WTC11 (cell line): ENCODE measurements at regions not wholly inside any gene's neighbourhood (a gene's known extent, or its start where the extent isn't known, plus 50 kb on each side); places are given as distances from the start of the nearest gene placed in this dataset.

Experiments
- ATAC-seq: fragments of 200-7000 bp; cut with Tn5 transposase; 2 replicates; pipeline ENCODE4 v1.10.0; 2021; ENCODE audit warnings: mild to moderate bottlenecking, moderate library complexity
- CTCF ChIA-PET: fragments of 300-600 bp; sonication (Branson Sonifier 250); formaldehyde crosslinking; loops from one replicate; lab custom pipeline; 2021; ENCODE audit warnings: antibody characterized with exemption; lab: Charles Lee
- POLR2A ChIA-PET: fragments of 350-600 bp; sonication (Branson Sonifier 250); formaldehyde crosslinking; loops from one replicate; lab custom pipeline; 2021; ENCODE audit warnings: antibody characterized with exemption; lab: Charles Lee
- DNase-seq: peaks from one replicate; pipeline ENCODE4 v3.0.0; 2021; ENCODE audit warnings: low spot score
- H3K27ac Mint-ChIP-seq: 2 replicates; pipeline ENCODE4 v1.8.0; 2021; ENCODE audit warnings: mixed read lengths
- H3K27me3 Mint-ChIP-seq: 2 replicates; pipeline ENCODE4 v1.8.0; 2021; ENCODE audit warnings: low read depth, mild to moderate bottlenecking, moderate library complexity, mixed read lengths
- H3K36me3 Mint-ChIP-seq: 2 replicates; pipeline ENCODE4 v1.8.0; 2021; ENCODE audit warnings: mixed read lengths
- H3K4me1 Mint-ChIP-seq: 2 replicates; pipeline ENCODE4 v1.8.0; 2022; ENCODE audit warnings: mixed read lengths
- H3K4me3 Mint-ChIP-seq: 2 replicates; pipeline ENCODE4 v1.8.0; 2021; ENCODE audit warnings: mild to moderate bottlenecking, moderate library complexity, mixed read lengths
- H3K9me3 Mint-ChIP-seq: 2 replicates; pipeline ENCODE4 v1.8.0; 2021; ENCODE audit warnings: mixed read lengths
- CREB1 ChIP-seq: sonication (generic); formaldehyde crosslinking; IDR thresholded peaks from 2 replicates; pipeline ENCODE4 v1.8.0; 2023; ENCODE audit warnings: mild to moderate bottlenecking, missing genetic modification reagents
- ELF4 ChIP-seq: sonication (generic); formaldehyde crosslinking; IDR thresholded peaks from 2 replicates; pipeline ENCODE4 v1.8.1; 2022; ENCODE audit warnings: low read depth, mild to moderate bottlenecking, moderate library complexity, missing genetic modification reagents
- EMX1 ChIP-seq: fragments of 250-450 bp; sonication (Bioruptor Pico); IDR thresholded peaks from 2 replicates; pipeline ENCODE4 v1.8.0; 2021; ENCODE audit warnings: mild to moderate bottlenecking
- FOXJ3 ChIP-seq: sonication (generic); formaldehyde crosslinking; IDR thresholded peaks from 2 replicates; pipeline ENCODE4 v1.9.0; 2021; ENCODE audit warnings: missing genetic modification reagents, mild to moderate bottlenecking, borderline replicate concordance
- GRHL2 ChIP-seq: fragments of 250-450 bp; sonication (Bioruptor Pico); IDR thresholded peaks from 2 replicates; pipeline ENCODE4 v1.8.0; 2022; ENCODE audit warnings: mild to moderate bottlenecking, moderate library complexity; ENCODE audit not compliant: insufficient replicate concordance, severe bottlenecking
- JUN ChIP-seq: sonication (generic); formaldehyde crosslinking; IDR thresholded peaks from 2 replicates; pipeline ENCODE4 v1.8.0; 2023; ENCODE audit warnings: mild to moderate bottlenecking, missing genetic modification reagents
- MXD4 ChIP-seq: fragments of 250-450 bp; sonication (Bioruptor Pico); IDR thresholded peaks from 2 replicates; pipeline ENCODE4 v1.8.0; 2021; ENCODE audit warnings: mild to moderate bottlenecking, moderate library complexity, borderline replicate concordance
- NFATC4 ChIP-seq: fragments of 250-450 bp; sonication (Bioruptor Pico); IDR thresholded peaks from 2 replicates; pipeline ENCODE4 v1.9.0; 2021; ENCODE audit warnings: mild to moderate bottlenecking
- NR2C2 ChIP-seq: sonication (generic); formaldehyde crosslinking; IDR thresholded peaks from 2 replicates; pipeline ENCODE4 v1.8.0; 2022; ENCODE audit warnings: mild to moderate bottlenecking, missing genetic modification reagents
- PRRX2 ChIP-seq: fragments of 250-450 bp; sonication (Bioruptor Pico); IDR thresholded peaks from 2 replicates; pipeline ENCODE4 v1.8.0; 2021; ENCODE audit warnings: mild to moderate bottlenecking
- TP53 ChIP-seq: sonication (generic); formaldehyde crosslinking; IDR thresholded peaks from 2 replicates; pipeline ENCODE4 v1.8.1; 2023; ENCODE audit warnings: mild to moderate bottlenecking, missing genetic modification reagents
- ZNF232 ChIP-seq: sonication (generic); formaldehyde crosslinking; IDR thresholded peaks from 2 replicates; pipeline ENCODE4 v1.8.0; 2022; ENCODE audit warnings: mild to moderate bottlenecking, missing genetic modification reagents
- ZNF396 ChIP-seq: fragments of 250-450 bp; sonication (Bioruptor Pico); IDR thresholded peaks from 2 replicates; pipeline ENCODE4 v1.8.0; 2021; ENCODE audit warnings: mild to moderate bottlenecking, moderate library complexity, borderline replicate concordance
- ZNF423 ChIP-seq: fragments of 250-450 bp; sonication (Bioruptor Pico); IDR thresholded peaks from 2 replicates; pipeline ENCODE4 v2.1.2; 2022; ENCODE audit warnings: mild to moderate bottlenecking, moderate library complexity
- TF ChIP-seq, protein P1 (sequence below): sonication (generic); formaldehyde crosslinking; IDR thresholded peaks from 2 replicates; pipeline ENCODE4 v1.8.1; 2022; ENCODE audit warnings: missing genetic modification reagents, borderline replicate concordance
- TF ChIP-seq, protein P2 (sequence below): fragments of 200-600 bp; IDR thresholded peaks from 2 replicates; pipeline ENCODE4 v1.8.0; 2022; ENCODE audit warnings: antibody characterized with exemption
- TF ChIP-seq, protein P3 (sequence below): fragments of 250-450 bp; sonication (Bioruptor Pico); IDR thresholded peaks from 2 replicates; pipeline ENCODE4 v1.8.0; 2021; ENCODE audit warnings: mild to moderate bottlenecking
- TF ChIP-seq, protein P4 (sequence below): fragments of 250-450 bp; sonication (Bioruptor Pico); IDR thresholded peaks from 2 replicates; pipeline ENCODE4 v1.9.0; 2021; ENCODE audit warnings: moderate library complexity, mild to moderate bottlenecking, inconsistent platforms, borderline replicate concordance
- TF ChIP-seq, protein P5 (sequence below): fragments of 250-450 bp; sonication (Bioruptor Pico); IDR thresholded peaks from 2 replicates; pipeline ENCODE4 v1.9.0; 2021; ENCODE audit warnings: mild to moderate bottlenecking
- TF ChIP-seq, protein P6 (sequence below): sonication (generic); formaldehyde crosslinking; IDR thresholded peaks from 2 replicates; pipeline ENCODE4 v1.8.1; 2022; ENCODE audit warnings: mild to moderate bottlenecking, moderate library complexity, missing genetic modification reagents
- TF ChIP-seq, protein P7 (sequence below): sonication (generic); formaldehyde crosslinking; IDR thresholded peaks from 2 replicates; pipeline ENCODE4 v1.8.1; 2023; ENCODE audit warnings: mild to moderate bottlenecking, moderate library complexity, missing genetic modification reagents
- TF ChIP-seq, protein P8 (sequence below): sonication (generic); formaldehyde crosslinking; IDR thresholded peaks from 2 replicates; pipeline ENCODE4 v1.8.0; 2022; ENCODE audit warnings: mild to moderate bottlenecking, missing genetic modification reagents
- TF ChIP-seq, protein P9 (sequence below): sonication (generic); formaldehyde crosslinking; IDR thresholded peaks from 2 replicates; pipeline ENCODE4 v1.8.1; 2022; ENCODE audit warnings: low read depth, mild to moderate bottlenecking, moderate library complexity, missing genetic modification reagents, borderline replicate concordance

DNA sequence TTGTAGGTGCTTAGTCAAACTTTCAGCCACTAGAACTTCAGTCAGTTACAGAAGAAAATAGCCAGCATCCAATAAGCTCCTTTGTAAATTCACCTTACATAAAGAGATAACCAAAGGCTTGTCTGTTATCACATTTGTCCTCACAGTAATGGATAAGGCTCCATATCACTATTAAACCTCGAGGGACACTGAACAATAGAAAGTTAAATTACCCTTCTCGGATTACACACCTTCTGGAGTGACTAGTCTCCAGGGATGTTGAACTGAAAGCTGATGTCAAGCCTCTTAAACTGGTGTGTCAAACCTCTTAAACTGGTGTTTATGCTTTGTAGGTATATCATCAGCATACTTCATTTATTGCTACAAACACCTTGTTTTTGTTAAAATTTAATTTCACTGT, 639.0 kb downstream of the CENPC start (continued):
- TF ChIP-seq, protein P1, sequence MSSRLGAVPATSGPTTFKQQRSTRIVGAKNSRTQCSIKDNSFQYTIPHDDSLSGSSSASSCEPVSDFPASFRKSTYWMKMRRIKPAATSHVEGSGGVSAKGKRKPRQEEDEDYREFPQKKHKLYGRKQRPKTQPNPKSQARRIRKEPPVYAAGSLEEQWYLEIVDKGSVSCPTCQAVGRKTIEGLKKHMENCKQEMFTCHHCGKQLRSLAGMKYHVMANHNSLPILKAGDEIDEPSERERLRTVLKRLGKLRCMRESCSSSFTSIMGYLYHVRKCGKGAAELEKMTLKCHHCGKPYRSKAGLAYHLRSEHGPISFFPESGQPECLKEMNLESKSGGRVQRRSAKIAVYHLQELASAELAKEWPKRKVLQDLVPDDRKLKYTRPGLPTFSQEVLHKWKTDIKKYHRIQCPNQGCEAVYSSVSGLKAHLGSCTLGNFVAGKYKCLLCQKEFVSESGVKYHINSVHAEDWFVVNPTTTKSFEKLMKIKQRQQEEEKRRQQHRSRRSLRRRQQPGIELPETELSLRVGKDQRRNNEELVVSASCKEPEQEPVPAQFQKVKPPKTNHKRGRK: no peak
- TF ChIP-seq, protein P2, sequence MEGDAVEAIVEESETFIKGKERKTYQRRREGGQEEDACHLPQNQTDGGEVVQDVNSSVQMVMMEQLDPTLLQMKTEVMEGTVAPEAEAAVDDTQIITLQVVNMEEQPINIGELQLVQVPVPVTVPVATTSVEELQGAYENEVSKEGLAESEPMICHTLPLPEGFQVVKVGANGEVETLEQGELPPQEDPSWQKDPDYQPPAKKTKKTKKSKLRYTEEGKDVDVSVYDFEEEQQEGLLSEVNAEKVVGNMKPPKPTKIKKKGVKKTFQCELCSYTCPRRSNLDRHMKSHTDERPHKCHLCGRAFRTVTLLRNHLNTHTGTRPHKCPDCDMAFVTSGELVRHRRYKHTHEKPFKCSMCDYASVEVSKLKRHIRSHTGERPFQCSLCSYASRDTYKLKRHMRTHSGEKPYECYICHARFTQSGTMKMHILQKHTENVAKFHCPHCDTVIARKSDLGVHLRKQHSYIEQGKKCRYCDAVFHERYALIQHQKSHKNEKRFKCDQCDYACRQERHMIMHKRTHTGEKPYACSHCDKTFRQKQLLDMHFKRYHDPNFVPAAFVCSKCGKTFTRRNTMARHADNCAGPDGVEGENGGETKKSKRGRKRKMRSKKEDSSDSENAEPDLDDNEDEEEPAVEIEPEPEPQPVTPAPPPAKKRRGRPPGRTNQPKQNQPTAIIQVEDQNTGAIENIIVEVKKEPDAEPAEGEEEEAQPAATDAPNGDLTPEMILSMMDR: no peak
- TF ChIP-seq GRHL2 (no peak), ZNF423 (no peak), PRRX2 (CRISPR knock-in tag) (no peak), ZNF396 (CRISPR knock-in tag) (no peak), NFATC4 (no peak)
- TF ChIP-seq, protein P3, sequence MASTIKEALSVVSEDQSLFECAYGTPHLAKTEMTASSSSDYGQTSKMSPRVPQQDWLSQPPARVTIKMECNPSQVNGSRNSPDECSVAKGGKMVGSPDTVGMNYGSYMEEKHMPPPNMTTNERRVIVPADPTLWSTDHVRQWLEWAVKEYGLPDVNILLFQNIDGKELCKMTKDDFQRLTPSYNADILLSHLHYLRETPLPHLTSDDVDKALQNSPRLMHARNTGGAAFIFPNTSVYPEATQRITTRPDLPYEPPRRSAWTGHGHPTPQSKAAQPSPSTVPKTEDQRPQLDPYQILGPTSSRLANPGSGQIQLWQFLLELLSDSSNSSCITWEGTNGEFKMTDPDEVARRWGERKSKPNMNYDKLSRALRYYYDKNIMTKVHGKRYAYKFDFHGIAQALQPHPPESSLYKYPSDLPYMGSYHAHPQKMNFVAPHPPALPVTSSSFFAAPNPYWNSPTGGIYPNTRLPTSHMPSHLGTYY: no peak
- TF ChIP-seq, protein P4, sequence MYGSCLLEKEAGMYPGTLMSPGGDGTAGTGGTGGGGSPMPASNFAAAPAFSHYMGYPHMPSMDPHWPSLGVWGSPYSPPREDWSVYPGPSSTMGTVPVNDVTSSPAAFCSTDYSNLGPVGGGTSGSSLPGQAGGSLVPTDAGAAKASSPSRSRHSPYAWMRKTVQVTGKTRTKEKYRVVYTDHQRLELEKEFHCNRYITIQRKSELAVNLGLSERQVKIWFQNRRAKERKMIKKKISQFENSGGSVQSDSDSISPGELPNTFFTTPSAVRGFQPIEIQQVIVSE (CRISPR knock-in tag): no peak

DNA sequence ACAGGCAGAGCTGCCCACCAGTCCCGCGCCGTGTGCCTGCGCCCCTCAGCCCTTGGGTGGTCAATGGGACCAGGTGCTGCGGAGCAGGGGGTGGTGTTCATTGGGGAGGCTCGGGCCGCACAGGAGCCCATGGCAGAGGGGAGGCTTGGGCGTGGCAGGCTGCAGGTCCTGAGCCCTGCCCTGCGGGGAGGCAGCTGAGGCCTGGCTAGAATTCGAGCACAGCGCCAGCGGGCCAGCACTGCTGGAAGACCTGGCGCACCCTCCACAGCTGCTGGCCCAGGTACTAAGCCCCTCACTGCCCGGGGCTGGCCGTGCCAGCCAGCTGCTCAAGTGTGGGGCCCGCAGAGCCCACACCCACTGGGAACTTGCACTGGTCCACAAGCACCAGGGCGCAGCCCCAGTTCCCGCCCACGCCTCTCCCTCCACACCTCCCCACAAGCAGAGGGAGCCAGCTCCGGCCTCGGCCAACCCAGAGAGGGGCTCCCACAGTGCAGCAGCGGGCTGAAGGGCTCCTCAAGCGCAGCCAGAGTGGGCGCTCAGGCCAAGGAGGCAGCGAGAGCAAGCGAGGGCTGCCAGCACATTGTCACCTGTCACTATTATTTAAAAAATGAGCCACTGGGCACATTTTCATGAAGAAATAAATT, 645.8 kb downstream of the CENPC start:
- DNase-seq (no peak), ATAC-seq (no peak)
- POLR2A ChIA-PET: no interaction called here
- Mint-ChIP-seq H3K4me1 (no peaks in the 10 kb centered on the region), H3K27me3 (no peaks in the 10 kb centered on the region), H3K36me3 (peaks cover 26% of the 10 kb centered on the region), H3K27ac (no peak overlapping the region), H3K4me3 (no peak overlapping the region), H3K9me3 (peaks cover 38% of the 10 kb centered on the region)
- TF ChIP-seq TP53 (no peak), NR2C2 (no peak), EMX1 (no peak)
- TF ChIP-seq, protein P5, sequence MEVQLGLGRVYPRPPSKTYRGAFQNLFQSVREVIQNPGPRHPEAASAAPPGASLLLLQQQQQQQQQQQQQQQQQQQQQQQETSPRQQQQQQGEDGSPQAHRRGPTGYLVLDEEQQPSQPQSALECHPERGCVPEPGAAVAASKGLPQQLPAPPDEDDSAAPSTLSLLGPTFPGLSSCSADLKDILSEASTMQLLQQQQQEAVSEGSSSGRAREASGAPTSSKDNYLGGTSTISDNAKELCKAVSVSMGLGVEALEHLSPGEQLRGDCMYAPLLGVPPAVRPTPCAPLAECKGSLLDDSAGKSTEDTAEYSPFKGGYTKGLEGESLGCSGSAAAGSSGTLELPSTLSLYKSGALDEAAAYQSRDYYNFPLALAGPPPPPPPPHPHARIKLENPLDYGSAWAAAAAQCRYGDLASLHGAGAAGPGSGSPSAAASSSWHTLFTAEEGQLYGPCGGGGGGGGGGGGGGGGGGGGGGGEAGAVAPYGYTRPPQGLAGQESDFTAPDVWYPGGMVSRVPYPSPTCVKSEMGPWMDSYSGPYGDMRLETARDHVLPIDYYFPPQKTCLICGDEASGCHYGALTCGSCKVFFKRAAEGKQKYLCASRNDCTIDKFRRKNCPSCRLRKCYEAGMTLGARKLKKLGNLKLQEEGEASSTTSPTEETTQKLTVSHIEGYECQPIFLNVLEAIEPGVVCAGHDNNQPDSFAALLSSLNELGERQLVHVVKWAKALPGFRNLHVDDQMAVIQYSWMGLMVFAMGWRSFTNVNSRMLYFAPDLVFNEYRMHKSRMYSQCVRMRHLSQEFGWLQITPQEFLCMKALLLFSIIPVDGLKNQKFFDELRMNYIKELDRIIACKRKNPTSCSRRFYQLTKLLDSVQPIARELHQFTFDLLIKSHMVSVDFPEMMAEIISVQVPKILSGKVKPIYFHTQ (CRISPR knock-in tag): no peak
- TF ChIP-seq, protein P6, sequence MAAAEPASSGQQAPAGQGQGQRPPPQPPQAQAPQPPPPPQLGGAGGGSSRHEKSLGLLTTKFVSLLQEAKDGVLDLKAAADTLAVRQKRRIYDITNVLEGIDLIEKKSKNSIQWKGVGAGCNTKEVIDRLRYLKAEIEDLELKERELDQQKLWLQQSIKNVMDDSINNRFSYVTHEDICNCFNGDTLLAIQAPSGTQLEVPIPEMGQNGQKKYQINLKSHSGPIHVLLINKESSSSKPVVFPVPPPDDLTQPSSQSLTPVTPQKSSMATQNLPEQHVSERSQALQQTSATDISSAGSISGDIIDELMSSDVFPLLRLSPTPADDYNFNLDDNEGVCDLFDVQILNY: no peak
- CTCF ChIA-PET: no interaction called here

DNA sequence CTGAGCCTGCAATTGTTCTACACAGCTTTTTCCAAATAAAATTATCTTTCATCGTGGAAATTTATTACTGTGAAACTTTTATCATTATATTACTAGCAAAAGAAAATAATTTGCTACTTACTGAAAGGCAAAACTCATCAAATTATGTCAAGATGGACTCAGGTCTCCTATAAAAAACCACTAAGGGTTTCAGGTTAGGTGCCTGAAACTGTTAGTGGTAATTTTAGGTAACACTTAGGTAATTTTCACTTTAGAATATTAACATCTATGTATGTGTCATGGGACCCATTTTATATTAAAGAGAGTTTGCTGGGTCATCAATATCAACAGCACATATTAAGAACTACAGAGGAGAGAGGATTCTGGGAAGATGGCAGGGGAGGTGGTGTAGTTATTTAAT, 651.5 kb downstream of the CENPC start:
- H3K36me3 Mint-ChIP-seq: peaks cover 8% of the 10 kb centered on the region
- no peak overlapping the region for H3K4me3 Mint-ChIP-seq
- peaks cover 28% of the 10 kb centered on the region for H3K9me3 Mint-ChIP-seq
- no peak overlapping the region for H3K27ac Mint-ChIP-seq
- ChIA-PET CTCF (no interaction called here), POLR2A (no interaction called here)
- H3K4me1 Mint-ChIP-seq: peaks cover 15% of the 10 kb centered on the region
- no peaks in the 10 kb centered on the region for H3K27me3 Mint-ChIP-seq
- no peak for DNase-seq
- ATAC-seq: no peak
- no peak for TF ChIP-seq PRRX2 (CRISPR knock-in tag)
- TF ChIP-seq MXD4: no peak
- no peak for TF ChIP-seq JUN
- no peak for TF ChIP-seq FOXJ3 (CRISPR knock-in tag)
- TF ChIP-seq, protein P7, sequence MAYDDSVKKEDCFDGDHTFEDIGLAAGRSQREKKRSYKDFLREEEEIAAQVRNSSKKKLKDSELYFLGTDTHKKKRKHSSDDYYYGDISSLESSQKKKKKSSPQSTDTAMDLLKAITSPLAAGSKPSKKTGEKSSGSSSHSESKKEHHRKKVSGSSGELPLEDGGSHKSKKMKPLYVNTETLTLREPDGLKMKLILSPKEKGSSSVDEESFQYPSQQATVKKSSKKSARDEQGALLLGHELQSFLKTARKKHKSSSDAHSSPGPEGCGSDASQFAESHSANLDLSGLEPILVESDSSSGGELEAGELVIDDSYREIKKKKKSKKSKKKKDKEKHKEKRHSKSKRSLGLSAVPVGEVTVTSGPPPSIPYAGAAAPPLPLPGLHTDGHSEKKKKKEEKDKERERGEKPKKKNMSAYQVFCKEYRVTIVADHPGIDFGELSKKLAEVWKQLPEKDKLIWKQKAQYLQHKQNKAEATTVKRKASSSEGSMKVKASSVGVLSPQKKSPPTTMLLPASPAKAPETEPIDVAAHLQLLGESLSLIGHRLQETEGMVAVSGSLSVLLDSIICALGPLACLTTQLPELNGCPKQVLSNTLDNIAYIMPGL: no peak
- TF ChIP-seq, protein P8, sequence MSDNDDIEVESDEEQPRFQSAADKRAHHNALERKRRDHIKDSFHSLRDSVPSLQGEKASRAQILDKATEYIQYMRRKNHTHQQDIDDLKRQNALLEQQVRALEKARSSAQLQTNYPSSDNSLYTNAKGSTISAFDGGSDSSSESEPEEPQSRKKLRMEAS (CRISPR knock-in tag): no peak
- no peak for TF ChIP-seq CREB1
- no peak for TF ChIP-seq ZNF232 (CRISPR knock-in tag)
- TF ChIP-seq, protein P9, sequence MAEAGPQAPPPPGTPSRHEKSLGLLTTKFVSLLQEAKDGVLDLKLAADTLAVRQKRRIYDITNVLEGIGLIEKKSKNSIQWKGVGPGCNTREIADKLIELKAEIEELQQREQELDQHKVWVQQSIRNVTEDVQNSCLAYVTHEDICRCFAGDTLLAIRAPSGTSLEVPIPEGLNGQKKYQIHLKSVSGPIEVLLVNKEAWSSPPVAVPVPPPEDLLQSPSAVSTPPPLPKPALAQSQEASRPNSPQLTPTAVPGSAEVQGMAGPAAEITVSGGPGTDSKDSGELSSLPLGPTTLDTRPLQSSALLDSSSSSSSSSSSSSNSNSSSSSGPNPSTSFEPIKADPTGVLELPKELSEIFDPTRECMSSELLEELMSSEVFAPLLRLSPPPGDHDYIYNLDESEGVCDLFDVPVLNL (CRISPR knock-in tag): no peak
- no peak for TF ChIP-seq ELF4
